Ammon's horn (tissue), 1 donor: ENCODE measurements at regions not wholly inside any gene's neighbourhood (a gene's known extent, or its start where the extent isn't known, plus 50 kb on each side); places are given as distances from the start of the nearest gene placed in this dataset.

Source experiments
- DNase-seq: peaks from one replicate; pipeline ENCODE4 v3.0.0-alpha.2; 2016; ENCODE audit warnings: low spot score

DNA sequence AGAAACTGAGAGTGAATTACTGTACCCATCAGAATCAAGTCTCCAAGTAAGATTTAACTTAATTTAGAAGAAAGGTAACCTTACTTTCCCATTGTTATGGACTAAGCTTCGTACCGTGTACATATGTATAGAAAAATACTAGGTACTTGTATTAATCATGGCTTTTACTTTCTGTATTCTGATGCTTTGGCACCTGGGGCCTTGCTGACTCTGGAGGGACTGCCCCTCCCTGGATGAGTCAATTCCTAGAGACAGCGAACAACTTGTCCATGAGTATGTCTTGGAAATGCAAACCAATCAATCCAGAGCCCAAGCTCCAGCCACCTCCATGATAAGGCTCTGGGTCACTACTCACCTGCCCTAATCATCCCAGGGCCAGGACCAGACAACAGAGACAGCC lies 50.0 kb upstream of the DGKG start:
- DNase-seq, result no peak
